OCI-LY3 (cell line): ENCODE measurements at regions not wholly inside any gene's neighbourhood (a gene's known extent, or its start where the extent isn't known, plus 50 kb on each side); places are given as distances from the start of the nearest gene placed in this dataset.

ENCODE experiments used
- H2AFZ ChIP-seq: fragments of 200-600, 300-600 bp; shearing (Covaris generic); 2 replicates; pipeline ENCODE4 v1.6.0; 2014; ENCODE audit warnings: antibody characterized with exemption, low read depth, low read length
- H3K27ac ChIP-seq: fragments of 200-600, 300-600 bp; sonication (generic); 2 replicates; pipeline ENCODE4 v1.5.1; 2014; ENCODE audit warnings: mild to moderate bottlenecking, low read length, moderate library complexity, mixed read lengths
- H3K27me3 ChIP-seq: fragments of 200-600, 300-600 bp; sonication (generic); 2 replicates; pipeline ENCODE4 v1.6.1; 2014; ENCODE audit warnings: low read depth, low read length, mixed read lengths
- H3K36me3 ChIP-seq: fragments of 200-600, 300-600 bp; sonication (generic); replicated peaks from 2 replicates; pipeline ENCODE3; 2014; ENCODE audit warnings: low read depth, low read length, mixed read lengths
- H3K4me1 ChIP-seq: fragments of 300-600, 200-600 bp; sonication (generic); 2 replicates; pipeline ENCODE4 v1.6.1; 2014; ENCODE audit warnings: low read length, mixed read lengths
- H3K4me2 ChIP-seq: fragments of 200-600, 300-600 bp; sonication (generic); 2 replicates; pipeline ENCODE4 v1.6.1; 2014; ENCODE audit warnings: low read length, mixed read lengths
- H3K4me3 ChIP-seq: fragments of 300-600, 200-600 bp; sonication (generic); 2 replicates; pipeline ENCODE4 v1.5.1; 2014; ENCODE audit warnings: antibody characterized with exemption, mild to moderate bottlenecking, low read length, moderate library complexity
- H3K79me2 ChIP-seq: fragments of 300-600, 200-600 bp; shearing (Covaris generic); 2 replicates; pipeline ENCODE4 v1.6.1; 2014; ENCODE audit warnings: mild to moderate bottlenecking, low read length, mixed read lengths
- H3K9ac ChIP-seq: fragments of 300-600, 200-600 bp; shearing (Covaris generic); 2 replicates; pipeline ENCODE4 v1.6.0; 2014; ENCODE audit warnings: mild to moderate bottlenecking, low read length, moderate library complexity
- H3K9me3 ChIP-seq: fragments of 200-600, 300-600 bp; shearing (Covaris generic); 2 replicates; pipeline ENCODE4 v1.6.1; 2014; ENCODE audit warnings: low read length, mixed read lengths; ENCODE audit not compliant: insufficient read depth
- H4K20me1 ChIP-seq: fragments of 200-600, 300-600 bp; sonication (generic); 2 replicates; pipeline ENCODE4 v1.6.1; 2016; ENCODE audit warnings: low read length, mixed read lengths; ENCODE audit not compliant: insufficient read depth
- CTCF ChIP-seq: fragments of 200-600, 300-600 bp; sonication (generic); IDR thresholded peaks from 2 replicates; pipeline ENCODE4 v1.5.1; 2014; ENCODE audit warnings: antibody characterized with exemption, low read length, low read depth
- EZH2phosphoT487 ChIP-seq: fragments of 200-600 bp; shearing (Covaris generic); IDR thresholded peaks from 2 replicates; pipeline ENCODE4 v1.6.1; 2018; ENCODE audit warnings: antibody characterized with exemption, mixed run types, low read depth

DNA sequence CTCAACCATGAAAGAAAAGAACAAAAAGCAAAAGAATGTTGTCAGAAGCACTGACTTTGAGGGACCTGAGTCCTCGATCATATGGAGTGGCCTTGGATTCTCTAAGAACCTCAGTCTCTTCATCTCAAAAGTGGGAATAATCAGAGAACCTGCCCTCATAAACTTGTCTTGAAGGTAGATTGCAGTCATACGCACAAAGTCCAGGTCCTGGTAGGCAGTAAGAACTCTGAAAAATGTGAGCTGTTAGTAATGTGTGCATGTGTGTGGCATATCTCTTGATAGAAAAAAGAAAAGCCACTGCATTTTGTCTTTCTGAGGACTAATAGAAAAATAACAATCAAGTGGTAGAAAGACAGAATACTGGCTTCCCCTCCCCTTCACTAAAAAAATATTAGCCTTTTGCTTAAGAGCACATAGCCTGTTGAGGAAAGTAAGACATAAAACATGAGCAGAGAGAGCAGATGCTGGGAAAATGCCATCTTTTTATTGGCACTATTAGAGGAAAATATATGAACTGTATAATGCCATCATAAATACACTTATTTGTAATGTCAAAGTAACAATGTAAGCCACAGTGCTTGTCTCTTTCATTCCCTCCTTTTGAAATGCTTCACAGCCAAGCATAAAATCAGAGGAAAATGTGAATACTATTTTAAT is 205.1 kb upstream of the TBX3 start:
- H3K4me3 ChIP-seq = no peak overlapping the region
- H3K4me1 ChIP-seq = peaks cover 5% of the 10 kb centered on the region; the same call in 1 of the 2 replicates
- no peaks in the 10 kb centered on the region for H4K20me1 ChIP-seq
- TF ChIP-seq EZH2phosphoT487 (no peak), CTCF (no peak)
- H3K27me3 ChIP-seq = no peaks in the 10 kb centered on the region
- H2AFZ ChIP-seq = no peak overlapping the region
- no peaks in the 10 kb centered on the region for H3K9me3 ChIP-seq
- no peaks in the 10 kb centered on the region for H3K79me2 ChIP-seq
- no peak overlapping the region for H3K27ac ChIP-seq
- H3K4me2 ChIP-seq = no peak overlapping the region
- H3K9ac ChIP-seq = no peak overlapping the region
- no peaks in the 10 kb centered on the region for H3K36me3 ChIP-seq

GRCh38 chr12:114888448-114888847 is 204.5 kb upstream of the TBX3 start:
- no peaks in the 10 kb centered on the region for H3K27me3 ChIP-seq
- H3K4me2 ChIP-seq = no peak overlapping the region
- H3K9ac ChIP-seq = no peak overlapping the region
- TF ChIP-seq EZH2phosphoT487 = no peak
- TF ChIP-seq CTCF = no peak
- H4K20me1 ChIP-seq = no peaks in the 10 kb centered on the region
- peaks cover 5% of the 10 kb centered on the region; the same call in 1 of the 2 replicates for H3K4me1 ChIP-seq
- H2AFZ ChIP-seq = no peak overlapping the region
- no peaks in the 10 kb centered on the region for H3K9me3 ChIP-seq
- H3K4me3 ChIP-seq = no peak overlapping the region
- H3K36me3 ChIP-seq = no peaks in the 10 kb centered on the region
- no peak overlapping the region for H3K27ac ChIP-seq
- no peaks in the 10 kb centered on the region for H3K79me2 ChIP-seq

DNA sequence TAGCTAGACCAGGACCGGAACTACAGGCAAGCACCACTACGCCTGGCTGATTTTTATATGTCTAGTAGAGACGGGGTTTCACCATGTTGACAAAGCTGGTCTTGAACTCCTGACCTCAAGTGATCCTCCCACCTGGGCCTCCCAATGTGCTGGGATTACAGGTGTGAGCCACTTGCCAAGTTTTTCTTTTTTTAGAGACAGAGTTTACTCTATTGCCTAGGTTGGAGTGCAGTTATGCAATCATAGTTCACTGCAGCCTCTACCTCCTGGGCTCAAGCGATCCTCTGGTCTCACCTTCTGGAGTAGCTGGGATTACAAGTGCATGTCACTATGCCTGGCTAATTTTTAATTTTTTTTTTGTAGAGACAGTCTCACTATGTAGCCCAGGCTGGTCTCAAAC is 201.5 kb upstream of the TBX3 start:
- H3K4me1 ChIP-seq = peaks cover 5% of the 10 kb centered on the region; the same call in 1 of the 2 replicates
- no peaks in the 10 kb centered on the region for H3K9me3 ChIP-seq
- no peaks in the 10 kb centered on the region for H4K20me1 ChIP-seq
- no peaks in the 10 kb centered on the region for H3K79me2 ChIP-seq
- no peak overlapping the region for H3K4me3 ChIP-seq
- no peaks in the 10 kb centered on the region for H3K36me3 ChIP-seq
- H3K27me3 ChIP-seq = no peaks in the 10 kb centered on the region
- H3K4me2 ChIP-seq = no peak overlapping the region
- H2AFZ ChIP-seq = no peak overlapping the region
- H3K9ac ChIP-seq = no peak overlapping the region
- TF ChIP-seq EZH2phosphoT487 = no peak
- no peak for TF ChIP-seq CTCF
- H3K27ac ChIP-seq = no peak overlapping the region

DNA sequence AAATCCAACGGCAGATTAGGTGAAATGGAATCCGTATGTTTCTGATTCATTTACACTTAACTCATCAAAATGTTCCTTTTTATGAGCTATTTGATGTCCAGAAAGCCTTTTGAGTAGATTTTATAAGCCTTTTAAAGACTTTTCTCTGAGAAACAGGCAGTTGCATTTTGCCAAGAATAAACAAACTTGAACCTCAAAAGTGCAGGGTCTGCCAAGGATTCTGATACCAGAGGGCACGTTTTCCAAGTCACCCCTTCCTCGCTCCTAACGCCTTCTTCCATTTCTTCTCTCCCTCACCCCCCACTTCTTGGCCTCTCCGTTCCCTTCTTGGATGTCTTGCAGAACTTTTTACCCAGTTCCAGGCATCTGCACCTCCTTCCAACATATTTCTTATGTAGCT is 200.6 kb upstream of the TBX3 start:
- no peak overlapping the region for H3K9ac ChIP-seq
- no peak overlapping the region for H3K4me3 ChIP-seq
- H3K27me3 ChIP-seq = no peaks in the 10 kb centered on the region
- no peak overlapping the region for H2AFZ ChIP-seq
- no peak for TF ChIP-seq EZH2phosphoT487
- TF ChIP-seq CTCF = no peak
- H3K4me2 ChIP-seq = no peak overlapping the region
- H4K20me1 ChIP-seq = no peaks in the 10 kb centered on the region
- no peaks in the 10 kb centered on the region for H3K9me3 ChIP-seq
- no peak overlapping the region for H3K27ac ChIP-seq
- no peaks in the 10 kb centered on the region for H3K36me3 ChIP-seq
- H3K4me1 ChIP-seq = peaks cover 5% of the 10 kb centered on the region; the same call in 1 of the 2 replicates
- no peaks in the 10 kb centered on the region for H3K79me2 ChIP-seq
